ENCODE measurements at regions not wholly inside any gene's neighbourhood (a gene's known extent, or its start where the extent isn't known, plus 50 kb on each side); places are given as distances from the start of the nearest gene placed in this dataset.
"Not testable (repeated sequence)": the region's sequence is repeated elsewhere in the genome, so short reads cannot be mapped to it uniquely, and the experiment has no call there.

GRCh38 chr17:21756856-21757619 lies 64.7 kb downstream of the KCNJ18 start:
- H3K36me3 Mint-ChIP-seq, result no peaks in the 10 kb centered on the region
- H3K27ac Mint-ChIP-seq, result no peak overlapping the region
- no peak for ATAC-seq
- no peak for DNase-seq (ENCODE audit: low spot score in 2 of 2)
- H3K9me3 Mint-ChIP-seq, result peaks cover 0 to 4% of the 10 kb centered on the region in 2 donors

DNA sequence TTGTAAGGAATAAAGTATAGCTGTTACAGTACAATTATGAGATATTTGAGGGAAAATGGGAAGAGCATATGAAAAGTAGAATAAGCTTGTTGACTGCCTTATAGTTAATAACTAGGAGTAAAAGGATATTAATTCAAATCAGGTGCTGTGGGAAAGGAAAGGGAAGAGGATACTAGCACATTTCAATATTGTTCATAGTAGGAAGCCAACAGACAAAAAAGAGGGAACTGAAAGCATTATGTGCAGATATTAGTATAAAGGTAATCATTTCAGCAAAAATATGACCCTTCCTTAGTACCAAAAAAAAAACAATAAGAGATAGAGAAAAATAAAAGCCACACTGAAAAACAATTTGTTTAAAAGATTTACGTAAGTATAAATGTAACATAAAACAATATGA lies 67.3 kb downstream of the KCNJ18 start:
- not testable (repeated sequence) for DNase-seq (ENCODE audit: low spot score in 2 of 2); H3K27ac Mint-ChIP-seq; H3K9me3 Mint-ChIP-seq; H3K36me3 Mint-ChIP-seq; ATAC-seq

GRCh38 chr17:21763738-21764340 lies 71.5 kb downstream of the KCNJ18 start:
- not testable (repeated sequence) for H3K9me3 Mint-ChIP-seq, H3K27ac Mint-ChIP-seq, H3K36me3 Mint-ChIP-seq, ATAC-seq
- DNase-seq (ENCODE audit: low spot score in 2 of 2), result peak in 1 of 2 donors; percentile 20

- H3K9me3 Mint-ChIP-seq, H3K27ac Mint-ChIP-seq, ATAC-seq, H3K36me3 Mint-ChIP-seq: not testable (repeated sequence)
- peak in 1 of 2 donors; percentile 25 for DNase-seq (ENCODE audit: low spot score in 2 of 2)
These were observed 73.4 kb downstream of the KCNJ18 start for GRCh38 chr17:21765651-21766290.

DNA sequence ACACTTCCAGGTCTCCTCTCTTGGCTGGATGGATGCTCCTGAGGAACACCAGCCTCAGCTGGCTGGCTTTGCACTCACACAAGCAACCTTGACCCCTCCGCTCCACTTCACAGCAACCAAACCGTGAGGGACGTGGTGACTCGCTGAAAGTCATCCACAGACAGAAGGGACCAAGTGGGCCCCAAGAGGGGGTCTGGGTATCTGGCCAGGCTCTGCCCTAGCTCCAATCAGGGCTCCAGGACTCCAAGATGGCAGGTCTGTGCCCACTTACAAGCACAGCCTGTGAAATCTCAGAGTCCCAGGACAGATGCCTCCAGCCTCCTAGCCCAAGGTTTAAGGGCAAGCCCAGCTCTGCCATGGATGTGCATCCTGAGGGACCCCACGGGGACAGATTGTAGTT lies 74.2 kb downstream of the KCNJ18 start:
- not testable (repeated sequence) for H3K9me3 Mint-ChIP-seq, ATAC-seq, H3K36me3 Mint-ChIP-seq, H3K27ac Mint-ChIP-seq
- DNase-seq (ENCODE audit: low spot score in 2 of 2), result peak in 1 of 2 donors; percentile 31

DNA sequence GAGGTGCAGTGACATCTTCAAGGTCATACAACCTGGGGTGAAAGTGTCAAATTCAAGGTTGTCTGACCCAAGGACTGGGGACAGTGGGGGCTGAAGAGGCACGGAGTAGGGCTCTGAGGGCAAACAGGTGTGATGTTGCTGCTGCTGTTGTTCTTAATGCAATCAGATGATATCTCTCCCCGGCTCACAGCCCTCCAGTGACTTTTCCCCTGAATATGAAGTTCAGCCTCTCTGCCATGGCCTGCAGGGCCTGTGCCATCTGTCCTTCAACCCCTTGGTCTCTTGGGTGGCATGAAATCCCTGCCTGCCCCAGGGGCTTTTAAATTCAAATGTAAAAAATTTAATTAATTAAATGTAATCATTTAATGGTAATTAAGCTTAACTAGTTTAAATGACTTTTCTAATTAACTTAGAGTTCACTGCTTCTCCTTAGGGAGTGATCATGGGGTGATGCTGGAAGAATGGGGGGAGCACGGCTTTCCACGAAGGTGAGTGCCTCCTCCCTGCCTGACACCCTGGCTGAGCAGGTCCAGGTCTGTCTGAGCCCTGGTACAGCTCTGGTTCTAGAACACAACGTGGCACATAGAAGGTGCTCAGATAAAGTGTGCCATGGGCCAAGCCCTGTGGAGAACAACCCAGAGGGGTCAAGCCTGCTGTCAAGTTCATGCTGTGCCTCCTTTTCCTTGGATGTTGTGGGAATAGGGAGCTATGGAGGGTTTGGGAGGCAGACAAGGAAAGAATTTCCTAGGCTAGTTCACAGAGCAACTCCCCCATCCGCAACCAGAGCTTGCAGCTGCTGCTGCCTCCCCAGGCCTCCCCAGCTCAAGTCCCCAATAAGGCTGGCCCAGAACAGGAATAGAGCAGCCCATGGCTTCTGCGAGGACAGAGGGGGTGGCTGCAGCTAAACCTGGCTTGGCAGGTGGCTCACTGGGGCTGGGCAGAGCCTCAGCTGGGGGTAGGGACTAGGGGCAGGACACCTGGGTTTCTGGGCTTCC lies 75.1 kb downstream of the KCNJ18 start:
- DNase-seq (ENCODE audit: low spot score in 2 of 2), result peak in 1 of 2 donors; percentile 47
- not testable (repeated sequence) for H3K27ac Mint-ChIP-seq, H3K9me3 Mint-ChIP-seq, H3K36me3 Mint-ChIP-seq, ATAC-seq

GRCh38 chr17:21768244-21768643 lies 75.9 kb downstream of the KCNJ18 start:
- not testable (repeated sequence) for H3K27ac Mint-ChIP-seq; ATAC-seq; H3K9me3 Mint-ChIP-seq; H3K36me3 Mint-ChIP-seq; DNase-seq (ENCODE audit: low spot score in 2 of 2)

DNA sequence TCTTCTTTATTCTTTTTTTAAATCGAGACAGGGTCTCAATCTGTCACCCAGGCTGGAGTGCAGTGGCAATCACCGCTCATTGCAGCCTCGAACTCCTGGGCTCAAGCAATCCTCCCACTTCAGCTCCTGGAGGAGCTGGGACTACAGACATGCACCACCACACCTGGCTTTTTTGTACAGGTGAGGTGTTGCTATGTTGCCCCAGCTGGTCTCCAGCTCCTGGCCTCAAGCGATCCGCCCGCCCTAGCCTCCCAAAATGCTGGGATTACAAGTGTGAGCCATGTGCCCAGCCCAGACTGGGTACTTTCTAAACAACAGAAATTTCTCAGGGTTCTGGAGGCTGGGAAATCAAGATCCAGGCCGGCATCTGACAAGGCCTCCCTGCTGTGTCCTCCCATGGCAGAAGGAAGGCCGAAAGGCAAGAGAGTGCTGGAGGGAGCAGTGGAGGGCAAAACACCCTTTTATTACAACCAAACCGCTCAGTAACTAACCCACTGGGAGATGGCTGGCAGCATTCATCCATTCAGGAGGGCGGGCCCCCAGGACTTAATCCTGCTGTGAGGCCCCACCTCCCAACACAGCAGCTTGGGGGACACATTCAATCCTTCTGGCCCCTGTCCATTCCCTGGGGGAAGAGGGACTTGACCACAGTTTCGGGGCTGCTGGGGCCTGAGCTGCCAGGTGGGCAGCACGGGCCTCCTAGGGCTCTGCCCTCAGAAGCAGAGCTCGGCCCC lies 76.6 kb downstream of the KCNJ18 start:
- ATAC-seq, H3K27ac Mint-ChIP-seq, H3K9me3 Mint-ChIP-seq, H3K36me3 Mint-ChIP-seq: not testable (repeated sequence)
- peak in 1 of 2 donors; percentile 39 for DNase-seq (ENCODE audit: low spot score in 2 of 2)

- H3K9me3 Mint-ChIP-seq, H3K36me3 Mint-ChIP-seq, H3K27ac Mint-ChIP-seq, ATAC-seq: not testable (repeated sequence)
- DNase-seq (ENCODE audit: low spot score in 2 of 2), result peak in 1 of 2 donors; percentile 47
These were observed 77.5 kb downstream of the KCNJ18 start for GRCh38 chr17:21769781-21770180.

- not testable (repeated sequence) for H3K9me3 Mint-ChIP-seq, H3K27ac Mint-ChIP-seq, H3K36me3 Mint-ChIP-seq
- DNase-seq (ENCODE audit: low spot score in 2 of 2) (peak in 1 of 2 donors; percentile 42), ATAC-seq (peak; percentile 90 to 94)
These were observed 78.4 kb downstream of the KCNJ18 start for GRCh38 chr17:21770466-21771446.

DNA sequence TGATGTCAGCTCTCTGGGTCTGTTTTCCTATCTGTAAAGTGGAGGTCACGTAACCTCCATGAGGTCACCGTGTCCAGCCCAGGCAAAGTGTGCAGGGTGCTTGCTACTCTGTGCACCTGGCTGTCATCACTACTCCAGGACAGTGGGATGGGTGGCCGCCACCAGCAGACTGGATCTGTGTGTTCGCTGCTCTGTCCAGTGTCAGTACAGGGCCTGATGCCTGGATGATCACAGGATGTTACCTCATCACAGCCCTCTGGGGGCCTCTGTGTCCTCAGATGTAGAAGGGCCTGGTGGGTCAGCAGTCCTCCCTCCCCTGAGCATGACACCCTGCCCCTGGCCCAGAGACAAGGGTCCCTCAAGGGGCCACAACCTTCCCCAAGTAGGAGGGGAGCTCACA lies 80.0 kb downstream of the KCNJ18 start:
- ATAC-seq, result no peak
- peak in 1 of 2 donors; percentile 49 for DNase-seq (ENCODE audit: low spot score in 2 of 2)
- H3K27ac Mint-ChIP-seq, result no peak overlapping the region
- H3K9me3 Mint-ChIP-seq, result no peaks in the 10 kb centered on the region
- no peaks in the 10 kb centered on the region for H3K36me3 Mint-ChIP-seq

DNA sequence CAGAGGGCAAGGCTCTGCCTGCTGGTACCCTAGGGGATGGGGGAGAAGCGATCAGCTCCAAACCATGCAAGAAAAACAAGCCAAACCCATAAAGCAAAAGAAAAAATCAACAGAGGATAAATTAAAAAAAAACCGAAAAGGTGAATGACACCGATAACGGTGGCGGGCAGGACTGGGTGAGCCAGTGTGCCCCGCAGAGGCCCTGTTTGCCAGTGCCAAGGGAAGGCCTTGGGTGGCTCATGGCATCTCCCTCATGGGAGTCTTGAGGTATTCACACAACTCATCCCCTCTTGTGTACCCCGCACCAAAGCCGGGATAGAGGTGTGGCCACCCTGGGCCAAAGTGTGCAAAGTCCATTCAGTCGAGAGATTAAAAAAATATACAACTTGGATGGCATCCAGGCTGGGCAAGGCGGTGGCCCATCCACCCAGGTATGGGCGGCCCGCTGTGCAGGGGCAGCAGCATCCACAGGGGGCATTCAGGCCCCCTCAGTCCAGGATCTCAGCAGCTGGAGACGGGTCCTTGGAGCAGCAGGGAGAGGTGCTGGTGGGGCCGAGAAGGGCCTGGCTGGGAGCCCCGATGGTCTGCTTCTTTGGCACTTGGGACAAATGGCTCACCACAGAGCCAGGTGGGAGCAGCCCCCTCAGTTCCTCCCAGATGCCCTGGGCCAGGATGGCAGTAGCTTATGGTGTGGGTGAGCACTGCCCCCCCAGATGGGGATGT lies 80.8 kb downstream of the KCNJ18 start:
- DNase-seq (ENCODE audit: low spot score in 2 of 2); ATAC-seq; H3K9me3 Mint-ChIP-seq; H3K36me3 Mint-ChIP-seq; H3K27ac Mint-ChIP-seq: not testable (repeated sequence)

- Mint-ChIP-seq H3K36me3 (no peaks in the 10 kb centered on the region), H3K27ac (no peak overlapping the region), H3K9me3 (peaks cover 0 to 4% of the 10 kb centered on the region in 2 donors)
- ATAC-seq, result no peak
- no peak for DNase-seq (ENCODE audit: low spot score in 2 of 2)
These were observed 81.9 kb downstream of the KCNJ18 start for GRCh38 chr17:21774263-21774662.

GRCh38 chr17:21775566-21775965 lies 83.2 kb downstream of the KCNJ18 start:
- ATAC-seq, H3K9me3 Mint-ChIP-seq, H3K27ac Mint-ChIP-seq, H3K36me3 Mint-ChIP-seq: not testable (repeated sequence)
- peak in 1 of 2 donors; percentile 44 for DNase-seq (ENCODE audit: low spot score in 2 of 2)

All from activated naive CD4-positive, alpha-beta T cell treated with anti-CD3 and anti-CD28 coated beads, Interleukin-2, amount 50 U/mL, for 72 hours (primary cell).